ENCODE measurements at regions not wholly inside any gene's neighbourhood (a gene's known extent, or its start where the extent isn't known, plus 50 kb on each side); places are given as distances from the start of the nearest gene placed in this dataset. TPM values are rescaled to one million over a fixed set of nuclear protein-coding genes. Genes with fewer than 3 reads are reported as not detected.

DNA sequence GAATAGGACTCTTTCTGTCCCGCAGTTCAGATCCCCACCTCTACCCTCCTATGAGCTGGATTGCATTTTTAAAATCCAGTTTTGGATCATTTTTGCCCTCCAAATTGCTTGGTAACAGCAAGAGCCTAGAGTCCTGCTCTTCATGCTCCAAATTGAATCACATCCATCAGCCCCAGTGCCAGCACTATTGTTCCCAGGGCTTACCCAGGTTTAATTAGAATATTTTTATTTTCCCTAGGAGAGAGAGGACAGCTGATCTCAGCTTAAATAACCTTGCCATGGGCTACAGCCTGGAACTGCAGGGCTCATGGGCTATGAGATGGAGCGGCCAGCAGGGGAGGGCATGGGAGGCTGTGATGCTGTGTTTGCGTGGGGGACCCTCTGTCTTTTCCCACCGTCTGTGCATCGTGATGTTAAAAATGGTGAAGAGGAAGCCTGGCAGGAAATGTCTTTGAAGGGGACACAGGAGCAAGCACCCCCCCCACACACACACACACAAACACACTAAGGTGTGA is 59.4 kb upstream of the WSCD2 start:
- no peaks in the 10 kb centered on the region for H3K27me3 ChIP-seq (ENCODE audit: control insufficient read depth, insufficient read depth, low read length)
- DNase-seq (ENCODE audit: low read depth, low spot score): no peak
- no peaks in the 10 kb centered on the region for H3K9me3 ChIP-seq (ENCODE audit: control insufficient read depth, insufficient read depth, low read length)
- H3K27ac ChIP-seq (ENCODE audit: low read depth, low read length): no peak overlapping the region
- ChIA-PET POLR2A (no interaction called here), CTCF (no interaction called here)
- TF ChIP-seq, protein P1, sequence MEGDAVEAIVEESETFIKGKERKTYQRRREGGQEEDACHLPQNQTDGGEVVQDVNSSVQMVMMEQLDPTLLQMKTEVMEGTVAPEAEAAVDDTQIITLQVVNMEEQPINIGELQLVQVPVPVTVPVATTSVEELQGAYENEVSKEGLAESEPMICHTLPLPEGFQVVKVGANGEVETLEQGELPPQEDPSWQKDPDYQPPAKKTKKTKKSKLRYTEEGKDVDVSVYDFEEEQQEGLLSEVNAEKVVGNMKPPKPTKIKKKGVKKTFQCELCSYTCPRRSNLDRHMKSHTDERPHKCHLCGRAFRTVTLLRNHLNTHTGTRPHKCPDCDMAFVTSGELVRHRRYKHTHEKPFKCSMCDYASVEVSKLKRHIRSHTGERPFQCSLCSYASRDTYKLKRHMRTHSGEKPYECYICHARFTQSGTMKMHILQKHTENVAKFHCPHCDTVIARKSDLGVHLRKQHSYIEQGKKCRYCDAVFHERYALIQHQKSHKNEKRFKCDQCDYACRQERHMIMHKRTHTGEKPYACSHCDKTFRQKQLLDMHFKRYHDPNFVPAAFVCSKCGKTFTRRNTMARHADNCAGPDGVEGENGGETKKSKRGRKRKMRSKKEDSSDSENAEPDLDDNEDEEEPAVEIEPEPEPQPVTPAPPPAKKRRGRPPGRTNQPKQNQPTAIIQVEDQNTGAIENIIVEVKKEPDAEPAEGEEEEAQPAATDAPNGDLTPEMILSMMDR (IDR thresholded peaks at IDR 0.05; ENCODE audit: low read depth, low read length): no peak
- no peak overlapping the region for H3K4me3 ChIP-seq (ENCODE audit: low read depth, low read length)

- DNase-seq (ENCODE audit: low read depth, low spot score): no peak
- TF ChIP-seq, protein P1 (IDR thresholded peaks at IDR 0.05; ENCODE audit: low read depth, low read length): no peak
- no peak overlapping the region for H3K27ac ChIP-seq (ENCODE audit: low read depth, low read length)
- H3K4me3 ChIP-seq (ENCODE audit: low read depth, low read length): no peak overlapping the region
- CTCF ChIA-PET: no interaction called here
- H3K27me3 ChIP-seq (ENCODE audit: control insufficient read depth, insufficient read depth, low read length): no peaks in the 10 kb centered on the region
- POLR2A ChIA-PET: no interaction called here
- H3K9me3 ChIP-seq (ENCODE audit: control insufficient read depth, insufficient read depth, low read length): no peaks in the 10 kb centered on the region
These were observed 53.5 kb upstream of the WSCD2 start for GRCh38 chr12:108075561-108075960.

GRCh38 chr12:108076556-108076955 is 52.5 kb upstream of the WSCD2 start:
- Histone ChIP-seq H3K27ac (ENCODE audit: low read depth, low read length) (no peak overlapping the region), H3K4me3 (ENCODE audit: low read depth, low read length) (no peak overlapping the region), H3K9me3 (ENCODE audit: control insufficient read depth, insufficient read depth, low read length) (no peaks in the 10 kb centered on the region), H3K27me3 (ENCODE audit: control insufficient read depth, insufficient read depth, low read length) (no peaks in the 10 kb centered on the region)
- ChIA-PET CTCF (no interaction called here), POLR2A (no interaction called here)
- TF ChIP-seq, protein P1 (IDR thresholded peaks at IDR 0.05; ENCODE audit: low read depth, low read length): no peak
- DNase-seq (ENCODE audit: low read depth, low spot score): no peak

GRCh38 chr12:108078428-108078827 is 50.7 kb upstream of the WSCD2 start:
- DNase-seq (ENCODE audit: low read depth, low spot score): no peak
- no peaks in the 10 kb centered on the region for H3K9me3 ChIP-seq (ENCODE audit: control insufficient read depth, insufficient read depth, low read length)

More at GRCh38 chr12:108078428-108078827, 50.7 kb upstream of the WSCD2 start:
- TF ChIP-seq, protein P1 (IDR thresholded peaks at IDR 0.05; ENCODE audit: low read depth, low read length): no peak
- H3K27ac ChIP-seq (ENCODE audit: low read depth, low read length): no peak overlapping the region
- ChIA-PET POLR2A (no interaction called here), CTCF (no interaction called here)
- H3K27me3 ChIP-seq (ENCODE audit: control insufficient read depth, insufficient read depth, low read length): no peaks in the 10 kb centered on the region
- H3K4me3 ChIP-seq (ENCODE audit: low read depth, low read length): no peak overlapping the region

Small RNAs in the stretch of these regions (small RNA-seq; reads per million reads assigned to genes)
- not detected for gene AC126177.5 (ENCODE audit: insufficient read length, low read depth)

Data from AG04450 (cell line).